Left ventricle myocardium inferior (tissue), 1 donor: ENCODE measurements at regions not wholly inside any gene's neighbourhood (a gene's known extent, or its start where the extent isn't known, plus 50 kb on each side); places are given as distances from the start of the nearest gene placed in this dataset.

Experiments used
- DNase-seq: peaks from one replicate; pipeline ENCODE4 v3.0.0-alpha.2; 2020
- H3K27ac ChIP-seq: fragments of 200-600 bp; replicated peaks from 2 replicates; pipeline ENCODE4 v1.8.0; 2021
- H3K27me3 ChIP-seq: fragments of 200-600 bp; 2 replicates; pipeline ENCODE4 v1.8.0; 2021; ENCODE audit warnings: low read depth
- H3K36me3 ChIP-seq: fragments of 200-600 bp; 2 replicates; pipeline ENCODE4 v1.8.0; 2021
- H3K4me1 ChIP-seq: fragments of 200-600 bp; 2 replicates; pipeline ENCODE4 v1.8.0; 2021
- H3K4me3 ChIP-seq: fragments of 200-600 bp; 2 replicates; pipeline ENCODE4 v1.8.0; 2021; ENCODE audit warnings: mild to moderate bottlenecking, moderate library complexity
- H3K9me3 ChIP-seq: fragments of 200-600 bp; replicated peaks from 2 replicates; pipeline ENCODE4 v1.8.0; 2021
- intact Hi-C: fragments of 100-400 bp; cut with micrococcal nuclease; formaldehyde crosslinking; loops from one replicate; pipeline ENCODE4 v1.11.0; 2022
- TF ChIP-seq, protein P1 (sequence below): fragments of 200-600 bp; IDR thresholded peaks from 2 replicates; pipeline ENCODE4 v1.8.0; 2021; ENCODE audit warnings: antibody characterized with exemption, mild to moderate bottlenecking, borderline replicate concordance
- donor health status: DM: no; HTN: yes; CAD: no; lungs with severe emphysema.

- TF ChIP-seq, protein P1, sequence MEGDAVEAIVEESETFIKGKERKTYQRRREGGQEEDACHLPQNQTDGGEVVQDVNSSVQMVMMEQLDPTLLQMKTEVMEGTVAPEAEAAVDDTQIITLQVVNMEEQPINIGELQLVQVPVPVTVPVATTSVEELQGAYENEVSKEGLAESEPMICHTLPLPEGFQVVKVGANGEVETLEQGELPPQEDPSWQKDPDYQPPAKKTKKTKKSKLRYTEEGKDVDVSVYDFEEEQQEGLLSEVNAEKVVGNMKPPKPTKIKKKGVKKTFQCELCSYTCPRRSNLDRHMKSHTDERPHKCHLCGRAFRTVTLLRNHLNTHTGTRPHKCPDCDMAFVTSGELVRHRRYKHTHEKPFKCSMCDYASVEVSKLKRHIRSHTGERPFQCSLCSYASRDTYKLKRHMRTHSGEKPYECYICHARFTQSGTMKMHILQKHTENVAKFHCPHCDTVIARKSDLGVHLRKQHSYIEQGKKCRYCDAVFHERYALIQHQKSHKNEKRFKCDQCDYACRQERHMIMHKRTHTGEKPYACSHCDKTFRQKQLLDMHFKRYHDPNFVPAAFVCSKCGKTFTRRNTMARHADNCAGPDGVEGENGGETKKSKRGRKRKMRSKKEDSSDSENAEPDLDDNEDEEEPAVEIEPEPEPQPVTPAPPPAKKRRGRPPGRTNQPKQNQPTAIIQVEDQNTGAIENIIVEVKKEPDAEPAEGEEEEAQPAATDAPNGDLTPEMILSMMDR: no peak
- no peaks in the 10 kb centered on the region for H3K27me3 ChIP-seq
- intact Hi-C loops: no loop called here
Observed at GRCh38 chr5:8634219-8634618, 765.3 kb downstream of the MTRR start.

DNA sequence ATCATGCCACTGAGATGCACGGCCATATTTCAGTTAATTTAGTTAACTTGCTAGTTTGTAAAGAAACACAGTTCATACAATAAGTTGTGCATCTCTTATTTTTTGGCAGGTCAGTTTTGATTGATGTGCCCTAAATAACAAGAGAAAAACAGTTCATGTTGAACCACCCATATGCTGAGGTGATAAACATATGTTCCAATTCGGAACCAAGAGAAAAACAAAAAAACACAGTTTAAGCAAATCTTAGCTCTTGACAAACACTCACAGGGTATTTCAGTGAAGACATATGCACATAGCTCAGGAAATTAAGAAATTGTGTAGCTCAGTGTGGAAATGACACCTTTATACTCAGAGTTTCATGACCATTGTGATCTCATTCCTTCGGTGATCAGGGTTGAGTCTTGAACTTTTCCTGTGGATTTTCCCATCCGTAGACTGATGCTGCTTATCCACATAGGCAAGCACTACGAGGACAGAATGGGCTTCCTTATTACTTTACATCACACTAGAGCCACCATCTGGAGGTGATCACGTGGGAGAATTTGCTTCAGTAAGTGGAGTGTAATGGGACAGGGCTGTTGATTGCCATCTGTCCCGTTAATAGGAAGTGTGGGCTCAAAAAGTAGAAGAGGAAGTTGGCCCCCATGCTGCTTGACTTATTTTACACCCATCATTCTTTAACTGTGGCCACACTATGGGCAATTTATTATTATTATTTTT, 773.0 kb downstream of the MTRR start:
- H3K27me3 ChIP-seq: no peaks in the 10 kb centered on the region
- no peak overlapping the region for H3K4me3 ChIP-seq
- H3K9me3 ChIP-seq: no peaks in the 10 kb centered on the region
- H3K4me1 ChIP-seq: no peaks in the 10 kb centered on the region
- H3K27ac ChIP-seq: no peak overlapping the region
- intact Hi-C loops: no loop called here
- DNase-seq: no peak
- TF ChIP-seq, protein P1: no peak
- H3K36me3 ChIP-seq: no peaks in the 10 kb centered on the region

More at GRCh38 chr5:8634219-8634618, 765.3 kb downstream of the MTRR start:
- peaks cover 22% of the 10 kb centered on the region for H3K9me3 ChIP-seq
- H3K4me3 ChIP-seq: no peak overlapping the region
- no peaks in the 10 kb centered on the region for H3K36me3 ChIP-seq
- H3K4me1 ChIP-seq: no peaks in the 10 kb centered on the region
- DNase-seq: no peak
- H3K27ac ChIP-seq: no peak overlapping the region

DNA sequence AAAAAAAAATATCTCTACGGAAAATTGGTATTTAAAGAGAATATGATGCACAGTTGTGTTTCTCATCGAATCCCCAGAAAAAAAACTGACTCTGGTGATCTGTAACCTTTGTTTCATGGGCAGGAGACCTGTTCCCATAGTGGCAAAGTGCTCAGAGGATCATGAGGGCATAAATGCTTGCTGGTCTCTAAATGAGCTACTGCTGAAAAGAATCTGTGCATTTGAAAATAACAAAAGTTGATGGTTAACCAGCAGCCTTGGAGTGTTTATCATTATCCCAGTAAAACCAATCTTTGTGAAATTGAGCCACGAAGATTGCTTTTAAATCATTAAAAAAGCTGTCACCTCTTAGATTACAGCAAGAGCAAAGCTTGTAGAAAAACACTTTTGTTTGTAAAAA, 775.4 kb downstream of the MTRR start:
- no peaks in the 10 kb centered on the region for H3K4me1 ChIP-seq
- no peak for DNase-seq
- H3K36me3 ChIP-seq: no peaks in the 10 kb centered on the region
- TF ChIP-seq, protein P1: no peak
- no peaks in the 10 kb centered on the region for H3K9me3 ChIP-seq
- H3K4me3 ChIP-seq: no peak overlapping the region
- no peaks in the 10 kb centered on the region for H3K27me3 ChIP-seq
- intact Hi-C loops: no loop called here
- no peak overlapping the region for H3K27ac ChIP-seq

DNA sequence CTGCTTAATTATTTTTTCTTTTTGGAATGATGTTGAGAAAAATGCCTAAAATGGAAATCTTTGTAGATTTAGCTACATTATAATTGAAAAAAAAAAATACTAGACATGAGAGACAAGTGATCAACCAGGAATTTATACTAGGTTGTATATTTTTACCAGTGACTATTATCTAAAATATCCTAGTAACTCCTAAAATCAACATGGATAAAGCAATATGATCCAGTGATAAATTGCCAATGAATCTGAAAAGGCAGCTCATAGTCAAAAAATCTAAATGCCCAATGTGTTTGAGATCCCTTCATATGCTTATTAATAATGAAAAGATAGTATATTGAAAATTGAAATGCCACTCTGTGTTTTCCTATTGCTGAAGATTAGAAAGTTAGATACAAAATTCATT, 778.2 kb downstream of the MTRR start:
- TF ChIP-seq, protein P1: no peak
- Histone ChIP-seq H3K27me3 (no peaks in the 10 kb centered on the region), H3K36me3 (no peaks in the 10 kb centered on the region), H3K4me3 (no peak overlapping the region), H3K9me3 (peaks cover 4% of the 10 kb centered on the region), H3K4me1 (no peaks in the 10 kb centered on the region), H3K27ac (no peak overlapping the region)
- no peak for DNase-seq
- intact Hi-C loops: no loop called here

DNA sequence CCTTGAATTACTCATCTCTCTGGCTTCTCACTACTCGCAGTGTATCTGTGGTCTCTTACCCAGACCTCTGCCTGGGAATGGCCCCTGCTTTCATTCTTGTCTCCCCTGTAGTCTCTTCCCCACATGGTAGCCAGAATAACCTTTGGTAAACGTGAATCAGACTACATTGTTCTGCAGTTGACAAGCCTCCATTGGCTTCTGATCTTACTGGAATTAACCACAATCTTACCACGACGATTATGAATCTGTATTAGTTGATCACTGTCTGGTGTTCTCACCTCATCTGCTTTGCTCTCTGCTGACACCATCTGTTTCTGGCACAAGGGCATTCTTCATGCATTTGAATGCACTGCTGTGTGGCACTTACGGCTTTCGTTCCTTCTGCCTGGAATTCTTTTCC, 781.2 kb downstream of the MTRR start:
- TF ChIP-seq, protein P1: no peak
- H3K4me3 ChIP-seq: no peak overlapping the region
- no peaks in the 10 kb centered on the region for H3K36me3 ChIP-seq
- no peak for DNase-seq
- H3K27ac ChIP-seq: no peak overlapping the region
- H3K4me1 ChIP-seq: no peaks in the 10 kb centered on the region
- peaks cover 4% of the 10 kb centered on the region for H3K9me3 ChIP-seq
- H3K27me3 ChIP-seq: no peaks in the 10 kb centered on the region
- intact Hi-C loops: no loop called here
